ENCODE measurements at regions not wholly inside any gene's neighbourhood (a gene's known extent, or its start where the extent isn't known, plus 50 kb on each side); places are given as distances from the start of the nearest gene placed in this dataset.

DNA sequence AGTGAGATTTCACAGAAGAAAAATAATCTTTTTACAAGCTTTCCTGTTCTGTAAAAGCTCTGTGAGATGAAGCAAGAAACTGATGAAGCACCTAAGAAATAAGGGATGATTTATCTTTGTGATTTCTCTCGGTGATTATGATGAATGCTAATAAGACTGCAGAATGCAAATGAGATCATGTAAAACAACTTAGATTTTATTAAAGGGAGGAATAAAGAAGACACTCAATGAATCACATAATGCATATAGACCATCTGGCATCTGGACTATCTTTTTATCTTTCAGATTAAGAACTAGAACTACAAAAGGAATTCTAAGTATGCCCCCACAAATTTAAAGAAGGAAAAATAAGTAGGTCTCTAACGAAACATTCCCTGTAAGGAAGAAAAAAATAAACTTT is 361.5 kb upstream of the OPRM1 start:
- TF ChIP-seq POLR2A (IDR thresholded peaks at IDR 0.05; ENCODE audit: low read depth, low read length), result no peak
- FAIRE-seq (no peak), DNase-seq (ENCODE audit: insufficient read length, low spot score) (no peak)

GRCh38 chr6:153673750-153674149 is 365.3 kb upstream of the OPRM1 start:
- DNase-seq (ENCODE audit: insufficient read length, low spot score), result no peak
- TF ChIP-seq POLR2A (IDR thresholded peaks at IDR 0.05; ENCODE audit: low read depth, low read length), result no peak

DNA sequence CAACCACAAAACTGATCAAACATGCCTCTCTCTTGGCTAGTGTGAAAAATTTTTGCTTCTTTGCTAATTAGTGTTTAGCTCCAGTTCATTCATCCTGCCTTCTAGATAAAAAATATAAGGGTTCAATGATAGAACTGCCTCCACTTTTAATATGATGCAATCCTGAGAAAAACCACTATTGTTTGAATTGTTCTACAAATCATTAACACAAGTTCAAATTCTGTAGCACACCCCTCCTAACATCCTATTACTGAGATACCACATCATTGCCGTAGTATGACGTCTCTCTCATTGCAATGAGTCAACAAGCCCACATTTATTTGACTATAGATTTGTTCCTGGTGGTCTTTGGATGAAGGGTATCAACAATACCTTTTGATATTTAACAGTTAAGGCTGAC is 365.8 kb upstream of the OPRM1 start:
- DNase-seq (ENCODE audit: insufficient read length, low spot score) (no peak), FAIRE-seq (no peak)
- no peak for TF ChIP-seq POLR2A (IDR thresholded peaks at IDR 0.05; ENCODE audit: low read depth, low read length)

More at GRCh38 chr6:153673750-153674149, 365.3 kb upstream of the OPRM1 start:
- FAIRE-seq, result no peak

GRCh38 chr6:153670403-153671026 is 368.5 kb upstream of the OPRM1 start:
- DNase-seq (ENCODE audit: insufficient read length, low spot score), result no peak
- no peak for TF ChIP-seq POLR2A (IDR thresholded peaks at IDR 0.05; ENCODE audit: low read depth, low read length)
- no peak for FAIRE-seq

GRCh38 chr6:153668758-153669157 is 370.3 kb upstream of the OPRM1 start:
- FAIRE-seq, result no peak
- DNase-seq (ENCODE audit: insufficient read length, low spot score), result no peak
- no peak for TF ChIP-seq POLR2A (IDR thresholded peaks at IDR 0.05; ENCODE audit: low read depth, low read length)

DNA sequence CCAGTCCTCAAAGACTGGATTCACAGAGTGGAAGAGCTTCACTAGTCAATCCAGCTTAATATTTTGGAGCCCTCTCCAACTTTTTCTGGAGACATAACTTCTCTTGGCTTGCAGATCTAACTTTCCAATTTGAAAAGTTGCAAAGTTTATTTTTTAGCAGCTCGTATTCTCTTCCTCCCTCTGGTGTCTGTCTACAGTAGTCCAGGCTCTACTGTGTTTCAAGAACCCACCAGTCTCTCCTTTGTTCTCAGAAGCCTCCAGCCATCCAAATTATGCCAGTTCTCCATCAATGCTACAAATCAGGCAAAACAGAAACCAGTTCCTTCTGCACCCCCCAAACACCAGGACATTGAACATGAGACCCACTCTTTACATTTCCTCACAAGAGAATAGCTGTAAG is 376.1 kb upstream of the OPRM1 start:
- no peak for TF ChIP-seq POLR2A (IDR thresholded peaks at IDR 0.05; ENCODE audit: low read depth, low read length)
- no peak for DNase-seq (ENCODE audit: insufficient read length, low spot score)
- no peak for FAIRE-seq

DNA sequence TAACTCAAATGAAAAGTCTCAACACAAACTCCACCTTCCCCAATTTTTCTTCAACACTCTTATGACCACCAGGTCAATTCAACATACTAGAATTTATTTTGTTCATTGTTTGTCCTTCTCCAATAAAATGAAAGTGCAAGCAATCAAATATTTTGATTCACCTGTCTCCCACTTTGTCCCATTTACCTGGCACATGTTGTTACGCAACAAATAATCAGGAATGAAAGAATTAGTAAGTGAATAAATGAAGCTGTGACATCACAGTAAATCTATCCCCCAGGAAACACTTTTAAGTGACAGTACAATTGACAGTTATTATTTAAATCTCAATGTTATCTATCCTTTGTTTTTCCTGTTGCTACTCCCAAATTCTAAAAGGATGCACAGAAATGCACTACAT is 393.7 kb upstream of the OPRM1 start:
- FAIRE-seq (no peak), DNase-seq (ENCODE audit: insufficient read length, low spot score) (no peak)
- TF ChIP-seq POLR2A (IDR thresholded peaks at IDR 0.05; ENCODE audit: low read depth, low read length), result no peak

DNA sequence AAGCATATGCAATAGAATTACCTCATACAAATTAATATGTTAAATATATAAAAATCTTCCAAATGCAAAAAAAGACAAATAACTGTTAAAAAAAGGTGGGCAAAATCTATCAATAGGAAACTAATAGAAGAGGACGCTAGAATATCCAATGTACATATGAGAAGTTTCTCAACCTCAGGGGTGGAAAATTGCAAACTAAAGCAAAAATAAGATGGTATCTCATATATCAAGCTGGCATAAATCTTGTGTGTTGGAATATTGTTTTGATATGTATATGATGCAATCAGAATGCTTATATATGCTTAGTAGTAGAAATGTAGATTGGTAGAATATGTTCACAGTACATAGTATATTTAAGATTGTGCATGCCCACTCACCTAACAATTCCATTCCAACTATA is 395.0 kb upstream of the OPRM1 start:
- DNase-seq (ENCODE audit: insufficient read length, low spot score) (no peak), FAIRE-seq (no peak)
- no peak for TF ChIP-seq POLR2A (IDR thresholded peaks at IDR 0.05; ENCODE audit: low read depth, low read length)

GRCh38 chr6:153634416-153634815 is 404.6 kb upstream of the OPRM1 start:
- FAIRE-seq (no peak), DNase-seq (ENCODE audit: insufficient read length, low spot score) (no peak)
- TF ChIP-seq POLR2A (IDR thresholded peaks at IDR 0.05; ENCODE audit: low read depth, low read length), result no peak

GRCh38 chr6:153625089-153625488 is 414.0 kb upstream of the OPRM1 start:
- no peak for TF ChIP-seq POLR2A (IDR thresholded peaks at IDR 0.05; ENCODE audit: low read depth, low read length)
- DNase-seq (ENCODE audit: insufficient read length, low spot score) (no peak), FAIRE-seq (no peak)

DNA sequence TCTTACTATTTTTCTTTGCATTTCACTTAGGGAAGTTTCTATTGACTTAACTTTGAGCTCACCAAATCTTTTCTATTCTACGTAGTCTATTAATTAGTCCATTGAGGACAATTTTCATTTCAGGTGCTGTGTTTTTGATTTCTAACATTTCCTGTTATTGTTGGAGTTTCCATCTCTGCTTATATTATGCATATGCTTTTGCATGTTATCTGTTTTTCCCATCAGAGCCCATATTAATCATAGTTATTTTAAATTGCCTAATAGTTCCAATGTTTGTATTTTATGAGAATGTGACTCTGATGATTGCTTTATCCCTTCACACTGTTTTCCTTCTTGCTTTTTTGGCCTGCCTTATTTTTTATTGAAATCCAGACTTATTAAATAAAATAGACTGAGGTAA is 414.5 kb upstream of the OPRM1 start:
- no peak for TF ChIP-seq POLR2A (IDR thresholded peaks at IDR 0.05; ENCODE audit: low read depth, low read length)
- no peak for DNase-seq (ENCODE audit: insufficient read length, low spot score)
- FAIRE-seq, result no peak

DNA sequence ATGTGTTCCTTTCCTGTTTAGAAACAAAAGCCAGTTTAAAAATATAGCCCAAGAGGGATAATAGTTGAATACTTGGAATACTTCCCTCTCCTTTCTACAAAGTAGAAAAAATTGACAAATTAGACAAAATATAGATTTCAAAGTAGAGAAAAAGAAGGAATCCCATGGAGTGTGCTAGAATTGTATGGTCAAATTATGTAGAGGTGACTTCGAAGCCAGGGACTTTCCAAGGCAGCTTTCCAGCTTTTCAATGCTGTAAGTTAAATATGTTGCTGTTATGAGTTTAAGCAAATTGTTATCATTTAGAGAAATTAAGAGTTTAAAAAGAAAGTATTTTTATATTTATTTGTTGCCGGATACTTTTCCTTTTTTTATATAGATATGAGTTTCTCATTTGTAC is 415.5 kb upstream of the OPRM1 start:
- DNase-seq (ENCODE audit: insufficient read length, low spot score) (no peak), FAIRE-seq (no peak)
- no peak for TF ChIP-seq POLR2A (IDR thresholded peaks at IDR 0.05; ENCODE audit: low read depth, low read length)

GRCh38 chr6:153621491-153621890 is 417.5 kb upstream of the OPRM1 start:
- FAIRE-seq (no peak), DNase-seq (ENCODE audit: insufficient read length, low spot score) (no peak)
- TF ChIP-seq POLR2A (IDR thresholded peaks at IDR 0.05; ENCODE audit: low read depth, low read length), result no peak

DNA sequence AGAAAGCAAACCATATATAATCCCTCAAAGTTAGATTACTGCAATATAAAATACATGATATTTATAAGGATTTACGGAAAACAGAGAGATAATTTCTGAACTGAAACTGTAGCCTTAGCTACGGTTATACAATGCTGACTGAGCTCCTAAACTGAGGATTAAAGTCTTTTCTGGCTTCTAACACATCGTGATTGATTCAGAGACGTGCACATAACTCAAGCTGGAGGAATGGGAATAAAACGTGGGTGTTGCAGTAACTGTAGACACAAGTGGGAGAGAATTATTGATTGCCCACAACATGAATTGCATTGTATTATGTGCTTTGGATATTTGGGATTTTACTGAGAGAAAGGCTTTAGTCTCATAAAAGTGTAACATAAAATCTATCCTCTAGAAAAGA is 418.0 kb upstream of the OPRM1 start:
- DNase-seq (ENCODE audit: insufficient read length, low spot score) (no peak), FAIRE-seq (no peak)
- no peak for TF ChIP-seq POLR2A (IDR thresholded peaks at IDR 0.05; ENCODE audit: low read depth, low read length)

- FAIRE-seq (no peak), DNase-seq (ENCODE audit: insufficient read length, low spot score) (no peak)
- no peak for TF ChIP-seq POLR2A (IDR thresholded peaks at IDR 0.05; ENCODE audit: low read depth, low read length)
Measured at GRCh38 chr6:153618371-153619322, 420.4 kb upstream of the OPRM1 start.
